Activated CD8-positive, alpha-beta T cell treated with anti-CD3 and anti-CD28 coated beads for 36 hours (primary cell): ENCODE measurements at regions not wholly inside any gene's neighbourhood (a gene's known extent, or its start where the extent isn't known, plus 50 kb on each side); places are given as distances from the start of the nearest gene placed in this dataset.

ENCODE experiments used
- ATAC-seq: fragments of 200-7000 bp; cut with Tn5 transposase; one replicate; pipeline ENCODE4 v1.10.0; 2021; ENCODE audit warnings: mild to moderate bottlenecking, moderate library complexity
- CTCF ChIA-PET: fragments of 350-600 bp; sonication (Branson Sonifier 250); formaldehyde crosslinking; loops from one replicate; lab custom pipeline; 2021; ENCODE audit warnings: antibody characterized with exemption; lab: Charles Lee
- POLR2A ChIA-PET: fragments of 350-600 bp; sonication (Branson Sonifier 250); formaldehyde crosslinking; loops from one replicate; lab custom pipeline; 2021; ENCODE audit warnings: antibody characterized with exemption; lab: Charles Lee
- DNase-seq: peaks from one replicate; pipeline ENCODE4 v3.0.0-alpha.2; 2020
- H3K27ac Mint-ChIP-seq: one replicate; pipeline ENCODE4 v1.8.0; 2021; ENCODE audit warnings: mild to moderate bottlenecking, mixed read lengths
- H3K27me3 Mint-ChIP-seq: one replicate; pipeline ENCODE4 v1.8.0; 2021; ENCODE audit warnings: mixed read lengths
- H3K36me3 Mint-ChIP-seq: one replicate; pipeline ENCODE4 v1.8.0; 2021; ENCODE audit warnings: low read depth, mixed read lengths
- H3K4me1 Mint-ChIP-seq: one replicate; pipeline ENCODE4 v1.8.0; 2021; ENCODE audit warnings: low read depth, mixed read lengths
- H3K4me3 Mint-ChIP-seq: one replicate; pipeline ENCODE4 v1.8.0; 2021; ENCODE audit warnings: mild to moderate bottlenecking, moderate library complexity, mixed read lengths
- H3K9me3 Mint-ChIP-seq: one replicate; pipeline ENCODE4 v1.8.0; 2021; ENCODE audit warnings: mixed read lengths
- intact Hi-C: fragments of 100-400 bp; cut with micrococcal nuclease; formaldehyde crosslinking; loops from one replicate; pipeline ENCODE4 v1.10.0; 2022
- TF ChIP-seq, protein P1 (sequence below): fragments of 200-600 bp; IDR thresholded peaks from one replicate; pipeline ENCODE4 v1.8.0; 2022; ENCODE audit warnings: antibody characterized with exemption, mild to moderate bottlenecking

DNA sequence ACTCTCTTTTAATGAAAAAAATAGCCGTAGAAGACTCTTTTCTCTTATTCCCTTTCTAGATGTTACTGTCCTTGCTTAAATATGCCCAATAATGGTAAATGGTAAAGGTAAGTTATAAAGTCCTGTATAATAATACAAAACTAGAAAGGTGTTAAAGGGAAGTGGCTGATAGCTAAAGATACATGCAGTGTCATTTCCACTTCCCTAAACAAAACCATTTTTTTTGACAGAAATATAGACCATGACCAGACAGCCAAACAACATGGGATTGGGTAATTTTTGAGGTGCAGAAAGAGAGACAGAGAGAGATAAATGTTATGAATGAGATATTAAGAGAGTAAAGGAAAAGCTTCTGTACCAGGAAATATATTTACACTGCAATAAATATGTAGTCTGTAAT lies 731.7 kb upstream of the REG3G start:
- TF ChIP-seq, protein P1, sequence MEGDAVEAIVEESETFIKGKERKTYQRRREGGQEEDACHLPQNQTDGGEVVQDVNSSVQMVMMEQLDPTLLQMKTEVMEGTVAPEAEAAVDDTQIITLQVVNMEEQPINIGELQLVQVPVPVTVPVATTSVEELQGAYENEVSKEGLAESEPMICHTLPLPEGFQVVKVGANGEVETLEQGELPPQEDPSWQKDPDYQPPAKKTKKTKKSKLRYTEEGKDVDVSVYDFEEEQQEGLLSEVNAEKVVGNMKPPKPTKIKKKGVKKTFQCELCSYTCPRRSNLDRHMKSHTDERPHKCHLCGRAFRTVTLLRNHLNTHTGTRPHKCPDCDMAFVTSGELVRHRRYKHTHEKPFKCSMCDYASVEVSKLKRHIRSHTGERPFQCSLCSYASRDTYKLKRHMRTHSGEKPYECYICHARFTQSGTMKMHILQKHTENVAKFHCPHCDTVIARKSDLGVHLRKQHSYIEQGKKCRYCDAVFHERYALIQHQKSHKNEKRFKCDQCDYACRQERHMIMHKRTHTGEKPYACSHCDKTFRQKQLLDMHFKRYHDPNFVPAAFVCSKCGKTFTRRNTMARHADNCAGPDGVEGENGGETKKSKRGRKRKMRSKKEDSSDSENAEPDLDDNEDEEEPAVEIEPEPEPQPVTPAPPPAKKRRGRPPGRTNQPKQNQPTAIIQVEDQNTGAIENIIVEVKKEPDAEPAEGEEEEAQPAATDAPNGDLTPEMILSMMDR, result no peak
- Mint-ChIP-seq H3K36me3 (no peaks in the 10 kb centered on the region), H3K9me3 (peaks cover 4% of the 10 kb centered on the region), H3K27ac (no peak overlapping the region), H3K4me1 (no peaks in the 10 kb centered on the region), H3K4me3 (no peak overlapping the region), H3K27me3 (no peaks in the 10 kb centered on the region)
- ChIA-PET POLR2A (no interaction called here), CTCF (no interaction called here)
- no peak for ATAC-seq
- DNase-seq, result no peak
- intact Hi-C loops, result no loop called here

DNA sequence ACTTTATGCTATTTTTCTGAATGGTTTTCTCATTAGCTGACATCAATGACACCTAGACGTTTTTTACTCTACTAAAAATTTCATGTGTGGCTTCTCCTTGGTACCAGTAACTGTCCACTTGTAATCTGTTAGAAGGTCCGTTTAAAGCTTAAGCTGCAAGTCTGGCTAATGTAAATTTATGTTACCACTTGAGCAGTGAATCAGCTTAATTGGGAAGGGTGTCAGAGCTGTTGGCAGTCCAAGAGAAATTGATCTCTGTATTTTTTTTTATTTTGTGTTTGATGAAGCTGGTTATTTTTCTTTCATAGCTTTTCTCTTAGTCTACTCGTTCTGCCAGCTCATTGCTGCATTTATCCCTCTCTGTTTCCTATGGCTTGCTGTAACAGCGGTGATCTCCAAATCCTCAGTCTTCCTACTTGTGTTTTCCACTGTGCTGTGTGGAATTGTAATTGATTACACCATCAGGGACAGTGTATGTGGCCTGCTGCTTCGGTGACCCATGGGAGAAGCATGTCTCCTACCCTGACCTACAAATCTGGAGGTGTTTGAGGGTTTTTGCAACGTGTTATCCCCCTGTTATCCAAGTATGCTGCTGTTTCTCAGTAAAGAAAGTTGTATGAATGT lies 724.2 kb upstream of the REG3G start:
- intact Hi-C loops, result no loop called here
- Mint-ChIP-seq H3K9me3 (peaks cover 9% of the 10 kb centered on the region), H3K27me3 (no peaks in the 10 kb centered on the region), H3K4me1 (no peaks in the 10 kb centered on the region), H3K27ac (no peak overlapping the region), H3K36me3 (no peaks in the 10 kb centered on the region), H3K4me3 (no peak overlapping the region)
- ChIA-PET POLR2A (no interaction called here), CTCF (no interaction called here)
- TF ChIP-seq, protein P1, result no peak
- no peak for ATAC-seq
- no peak for DNase-seq

DNA sequence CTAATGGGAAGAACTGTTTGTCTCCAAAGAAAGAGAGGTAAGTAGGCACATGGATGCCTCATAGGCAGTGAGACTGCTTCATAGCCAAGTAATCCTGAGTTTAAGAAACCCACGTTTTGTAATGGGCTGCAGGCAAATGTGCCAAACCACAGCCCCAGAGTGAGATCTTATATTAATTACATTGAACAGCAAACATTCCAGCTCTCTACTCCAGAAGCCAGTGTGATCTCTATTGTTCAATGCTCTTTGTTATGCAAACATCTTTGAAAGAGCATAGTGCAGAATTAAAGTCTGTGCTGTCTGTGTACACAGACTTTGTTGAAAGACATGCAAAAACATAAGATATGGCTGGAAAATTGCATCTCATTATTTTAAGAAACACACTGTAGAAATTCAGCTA lies 720.8 kb upstream of the REG3G start:
- no peaks in the 10 kb centered on the region for H3K27me3 Mint-ChIP-seq
- H3K4me3 Mint-ChIP-seq, result no peak overlapping the region
- H3K4me1 Mint-ChIP-seq, result no peaks in the 10 kb centered on the region
- H3K27ac Mint-ChIP-seq, result no peak overlapping the region
- ChIA-PET CTCF (no interaction called here), POLR2A (no interaction called here)
- no peak for ATAC-seq
- TF ChIP-seq, protein P1, result no peak
- intact Hi-C loops, result no loop called here
- DNase-seq, result no peak
- H3K36me3 Mint-ChIP-seq, result no peaks in the 10 kb centered on the region
- peaks cover 17% of the 10 kb centered on the region for H3K9me3 Mint-ChIP-seq

DNA sequence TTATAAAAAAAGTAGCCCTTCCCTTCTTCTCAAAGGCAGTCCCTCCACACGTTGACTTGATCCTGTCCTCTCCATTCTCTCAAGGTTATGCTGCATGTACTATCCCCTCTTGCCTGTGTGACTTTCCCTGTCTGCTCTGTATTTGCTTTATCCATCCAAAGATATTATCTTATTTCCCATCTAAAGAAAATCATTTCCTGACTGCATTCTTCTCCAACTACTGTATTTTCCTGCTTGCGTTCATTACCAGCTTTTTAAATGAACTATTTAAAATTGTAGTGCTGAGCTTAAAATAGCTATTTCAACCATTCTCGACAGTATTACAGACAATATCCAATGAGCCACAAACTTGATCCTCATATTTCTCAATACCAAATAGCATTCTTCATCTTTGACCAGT lies 716.0 kb upstream of the REG3G start:
- ATAC-seq, result no peak
- Mint-ChIP-seq H3K27me3 (no peaks in the 10 kb centered on the region), H3K27ac (no peak overlapping the region), H3K4me1 (no peaks in the 10 kb centered on the region), H3K9me3 (peaks cover 23% of the 10 kb centered on the region), H3K4me3 (no peak overlapping the region), H3K36me3 (no peaks in the 10 kb centered on the region)
- ChIA-PET POLR2A (no interaction called here), CTCF (no interaction called here)
- intact Hi-C loops, result no loop called here
- no peak for DNase-seq
- TF ChIP-seq, protein P1, result no peak

DNA sequence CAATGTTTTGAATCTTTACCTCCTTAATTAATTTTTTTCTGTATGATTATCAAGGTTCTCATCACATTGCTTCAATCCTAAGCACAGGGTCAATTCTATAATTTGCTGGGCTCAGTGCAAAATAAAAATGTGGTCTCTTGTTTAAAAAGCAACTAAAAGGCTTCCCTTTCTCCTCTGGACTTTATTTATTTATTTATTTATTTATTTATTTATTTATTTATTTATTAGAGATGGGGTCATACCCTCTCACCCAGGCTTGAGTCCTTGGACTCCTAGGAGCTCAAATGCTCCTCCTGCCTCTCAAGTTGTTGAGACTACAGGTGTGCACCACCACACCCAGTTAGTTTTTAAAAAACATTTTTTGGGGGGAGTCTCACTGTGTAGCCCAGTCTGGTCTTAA lies 710.1 kb upstream of the REG3G start:
- ChIA-PET POLR2A (no interaction called here), CTCF (no interaction called here)
- TF ChIP-seq, protein P1, result no peak
- Mint-ChIP-seq H3K27me3 (no peaks in the 10 kb centered on the region), H3K4me1 (no peaks in the 10 kb centered on the region), H3K4me3 (no peak overlapping the region), H3K36me3 (no peaks in the 10 kb centered on the region), H3K9me3 (peaks cover 19% of the 10 kb centered on the region), H3K27ac (no peak overlapping the region)
- ATAC-seq (no peak), DNase-seq (no peak)
- intact Hi-C loops, result no loop called here
